Body of pancreas (tissue), 4 donors: ENCODE measurements at regions not wholly inside any gene's neighbourhood (a gene's known extent, or its start where the extent isn't known, plus 50 kb on each side); places are given as distances from the start of the nearest gene placed in this dataset.

ENCODE experiments used
- ATAC-seq: fragments of 150-250 bp; one replicate; pipeline ENCODE4 v1.9.1; 2016
- DNase-seq, 4 donors: peaks; one replicate each; pipeline ENCODE4 v3.0.0-alpha.2; 2019
- H3K27ac ChIP-seq, 4 donors: fragments of 200-600 bp; sonication (generic); 1 replicate in 3 of 4; 2 replicates in 1 of 4; pipeline versions ENCODE4 v1.5.1 to v1.6.1; 2016 to 2019; ENCODE audit warnings: mild to moderate bottlenecking in 1 of 4, mixed read lengths in 1 of 4, moderate library complexity in 1 of 4
- H3K27me3 ChIP-seq, 2 donors: fragments of 200-600 bp; sonication (generic); one replicate each; pipeline ENCODE4 v1.6.0; 2016; ENCODE audit warnings: mild to moderate bottlenecking in 1 of 2
- H3K36me3 ChIP-seq, 2 donors: fragments of 200-600 bp; sonication (generic); replicated peaks in 1 of 2; 2 replicates each; pipeline ENCODE4 v1.5.1; 2016; ENCODE audit warnings: low read depth in 2 of 2; ENCODE audit not compliant: insufficient read depth in 1 of 2
- H3K4me1 ChIP-seq: fragments of 200-600 bp; sonication (generic); one replicate; pipeline ENCODE4 v1.6.0; 2016
- H3K4me3 ChIP-seq, 2 donors: fragments of 200-600 bp; sonication (generic); 1 replicate in 1 of 2; 2 replicates in 1 of 2; pipeline ENCODE4 v1.5.1; 2016 to 2019
- H3K9me3 ChIP-seq, 3 donors: fragments of 200-600 bp; sonication (generic); 1 replicate in 2 of 3; 2 replicates in 1 of 3; pipeline ENCODE4 v1.5.1; 2016
- POLR2A ChIP-seq, 3 donors: fragments of 450-650 bp; IDR thresholded peaks; one replicate each; pipeline ENCODE4 v1.6.1; 2016; ENCODE audit warnings: antibody characterized with exemption in 3 of 3, mild to moderate bottlenecking in 2 of 3
- WGBS, 2 donors: methylation state at CpG; one replicate each; pipeline ENCODE4 v1.1.5; 2017; 5-methylcytosine and 5-hydroxymethylcytosine counted together
- intact Hi-C: fragments of 100-400 bp; cut with DNase I; formaldehyde crosslinking; loops from one replicate; pipeline ENCODE4 v1.15.1; 2023
- TF ChIP-seq, protein P1 (sequence below), 7 experiments: fragments of 450-650 bp in 4 of 7; fragments of 200-600 bp in 3 of 7; sonication (generic) in 3 of 7; IDR thresholded peaks; one replicate each; pipeline ENCODE4 v1.5.1; 2016 to 2019; ENCODE audit warnings: antibody characterized with exemption in 7 of 7

DNA sequence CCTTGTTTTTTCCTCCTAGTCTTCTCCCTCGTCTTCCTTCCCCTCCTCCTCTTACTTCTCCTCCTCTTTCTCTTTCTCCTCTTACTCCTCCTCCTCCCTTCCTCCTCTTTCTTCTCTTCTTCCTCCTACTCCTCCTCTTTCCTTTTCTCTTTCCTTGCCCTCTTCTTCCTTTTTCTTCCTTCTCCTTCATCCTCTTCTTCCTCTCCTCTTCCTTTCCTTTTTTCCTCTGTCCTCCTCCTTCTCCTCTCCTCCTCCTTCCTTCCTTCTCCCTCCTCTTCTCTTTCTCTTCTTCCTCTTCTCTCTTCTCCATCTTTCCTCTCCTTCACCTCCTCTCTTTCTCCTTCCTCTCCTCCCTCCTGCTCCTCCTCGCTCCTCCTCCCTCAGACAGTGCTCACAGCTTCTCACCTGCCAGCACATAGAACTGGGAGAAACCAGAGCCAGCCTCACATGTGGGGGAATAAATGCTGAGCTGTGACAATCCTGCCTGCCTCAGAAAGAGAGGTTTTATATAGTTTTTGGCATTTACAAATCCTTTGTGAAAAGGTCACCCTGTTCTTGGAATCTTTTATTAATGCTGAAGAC, 84.3 kb upstream of the NLRP1 start:
- Histone ChIP-seq H3K4me3 (no peak overlapping the region), H3K27me3 (no peaks in the 10 kb centered on the region), H3K9me3 (no peaks in the 10 kb centered on the region), H3K36me3 (no peaks in the 10 kb centered on the region), H3K27ac (no peak overlapping the region), H3K4me1 (no peaks in the 10 kb centered on the region)
- ATAC-seq (no peak), DNase-seq (no peak)
- WGBS, 2 donors: 38 to 46% methylated on average over 2 of the region's 2 CpGs
- intact Hi-C loops: no loop called here
- no peak for TF ChIP-seq POLR2A (IDR thresholded peaks at IDR 0.05)
- TF ChIP-seq, protein P1, sequence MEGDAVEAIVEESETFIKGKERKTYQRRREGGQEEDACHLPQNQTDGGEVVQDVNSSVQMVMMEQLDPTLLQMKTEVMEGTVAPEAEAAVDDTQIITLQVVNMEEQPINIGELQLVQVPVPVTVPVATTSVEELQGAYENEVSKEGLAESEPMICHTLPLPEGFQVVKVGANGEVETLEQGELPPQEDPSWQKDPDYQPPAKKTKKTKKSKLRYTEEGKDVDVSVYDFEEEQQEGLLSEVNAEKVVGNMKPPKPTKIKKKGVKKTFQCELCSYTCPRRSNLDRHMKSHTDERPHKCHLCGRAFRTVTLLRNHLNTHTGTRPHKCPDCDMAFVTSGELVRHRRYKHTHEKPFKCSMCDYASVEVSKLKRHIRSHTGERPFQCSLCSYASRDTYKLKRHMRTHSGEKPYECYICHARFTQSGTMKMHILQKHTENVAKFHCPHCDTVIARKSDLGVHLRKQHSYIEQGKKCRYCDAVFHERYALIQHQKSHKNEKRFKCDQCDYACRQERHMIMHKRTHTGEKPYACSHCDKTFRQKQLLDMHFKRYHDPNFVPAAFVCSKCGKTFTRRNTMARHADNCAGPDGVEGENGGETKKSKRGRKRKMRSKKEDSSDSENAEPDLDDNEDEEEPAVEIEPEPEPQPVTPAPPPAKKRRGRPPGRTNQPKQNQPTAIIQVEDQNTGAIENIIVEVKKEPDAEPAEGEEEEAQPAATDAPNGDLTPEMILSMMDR (IDR thresholded peaks at IDR 0.05): no peak

DNA sequence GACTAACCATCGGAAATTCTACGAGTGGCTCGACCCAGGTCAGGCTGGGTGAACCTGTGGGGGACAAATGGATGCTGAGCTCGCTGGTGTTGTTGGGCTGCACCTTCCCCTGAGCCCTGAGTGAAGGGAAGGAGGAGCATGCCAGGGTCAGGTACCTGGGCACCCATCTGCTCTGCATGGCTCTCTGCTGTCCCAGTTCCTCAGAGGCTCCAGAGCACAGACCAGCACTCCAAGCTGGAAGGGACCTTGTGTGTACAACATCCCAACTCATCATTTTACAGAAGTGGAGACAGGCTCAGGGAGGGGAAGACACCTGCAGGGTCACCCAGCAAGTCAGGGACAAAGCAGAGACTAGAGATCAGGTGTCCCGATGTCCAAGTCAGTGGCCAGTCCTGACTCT, 84.9 kb upstream of the NLRP1 start:
- no peak for ATAC-seq
- intact Hi-C loops: no loop called here

DNA sequence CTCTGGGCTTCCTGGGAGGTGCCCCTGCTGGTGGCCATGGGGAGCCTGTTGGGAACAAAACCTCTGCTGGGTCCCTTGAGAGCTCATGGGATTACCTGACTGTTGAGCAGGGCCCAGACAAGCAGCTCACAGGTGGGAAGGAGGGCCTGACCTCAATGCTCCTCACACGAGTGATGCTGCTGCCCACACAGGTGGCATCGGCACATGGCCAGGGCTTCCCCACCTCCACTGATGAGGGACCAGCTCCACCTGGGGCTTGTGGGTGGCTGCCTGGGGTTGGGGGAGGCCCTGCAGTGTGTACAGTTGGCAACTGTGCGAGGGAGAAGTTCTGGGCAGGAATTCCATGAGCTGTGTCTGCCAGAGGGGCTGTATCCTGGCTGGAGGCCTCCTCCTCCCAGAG, 87.8 kb upstream of the NLRP1 start:
- ATAC-seq (no peak), DNase-seq (no peak)
- intact Hi-C loops: loop anchor here (10.0 kb wide), 1 partner anchor 57 kb away; no protein-coding TSS in a partner anchor
- H3K27ac ChIP-seq: no peak overlapping the region
- TF ChIP-seq, protein P1 (IDR thresholded peaks at IDR 0.05): no peak
- no peak for TF ChIP-seq POLR2A (IDR thresholded peaks at IDR 0.05)
- no peaks in the 10 kb centered on the region for H3K27me3 ChIP-seq
- H3K9me3 ChIP-seq: no peaks in the 10 kb centered on the region
- no peaks in the 10 kb centered on the region for H3K36me3 ChIP-seq
- H3K4me1 ChIP-seq: no peaks in the 10 kb centered on the region
- WGBS, 2 donors: 71% methylated on average over 3 of the region's 3 CpGs; no CpG with 5 or more reads in 1 of the 2 donors
- no peak overlapping the region for H3K4me3 ChIP-seq

More for the DNA sequence above, 84.9 kb upstream of the NLRP1 start:
- no peak for DNase-seq
- no peak overlapping the region for H3K4me3 ChIP-seq
- TF ChIP-seq, protein P1 (IDR thresholded peaks at IDR 0.05): no peak
- no peak for TF ChIP-seq POLR2A (IDR thresholded peaks at IDR 0.05)
- WGBS, 2 donors: 44 to 56% methylated on average over 4 to 5 of the region's 5 CpGs
- no peaks in the 10 kb centered on the region for H3K36me3 ChIP-seq
- H3K27ac ChIP-seq: no peak overlapping the region
- H3K4me1 ChIP-seq: no peaks in the 10 kb centered on the region
- no peaks in the 10 kb centered on the region for H3K9me3 ChIP-seq
- H3K27me3 ChIP-seq: no peaks in the 10 kb centered on the region

DNA sequence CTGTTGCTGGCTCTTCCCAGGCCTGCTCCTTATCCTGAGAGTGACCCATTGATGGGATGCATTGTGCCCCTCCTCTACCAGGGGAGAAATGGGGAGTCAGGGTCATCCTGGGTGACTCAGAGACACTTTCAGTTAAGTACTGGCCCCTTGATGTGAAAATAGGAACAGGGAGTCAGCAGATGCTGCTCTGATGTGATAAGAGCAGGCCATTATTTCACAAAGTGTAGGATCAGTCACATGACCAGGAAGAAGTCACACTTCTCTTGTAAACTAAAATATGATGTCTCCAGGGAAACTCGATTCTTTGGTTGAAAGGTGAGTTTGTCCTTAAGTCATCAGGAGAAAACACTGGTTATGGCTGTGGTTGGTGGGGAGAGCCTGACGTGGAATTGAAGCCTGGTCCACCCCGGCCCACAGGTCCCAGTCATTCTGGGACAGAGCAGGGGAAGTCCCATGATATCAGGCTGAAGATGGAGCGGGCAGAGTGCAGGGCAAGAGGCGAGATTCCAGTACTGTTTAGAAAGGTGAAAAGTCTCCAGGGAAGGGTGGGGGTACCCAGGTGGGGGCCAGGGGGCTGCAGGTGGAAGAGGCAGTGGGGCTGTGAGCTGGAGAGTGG, 88.6 kb upstream of the NLRP1 start:
- H3K9me3 ChIP-seq: no peaks in the 10 kb centered on the region
- 57% methylated on average over 5 of the region's 5 CpGs for WGBS, 2 donors
- H3K36me3 ChIP-seq: no peaks in the 10 kb centered on the region
- H3K27me3 ChIP-seq: no peaks in the 10 kb centered on the region
- intact Hi-C loops: loop anchor here (10.0 kb wide), 1 partner anchor 58 kb away; no protein-coding TSS in a partner anchor
- DNase-seq: no peak
- H3K4me3 ChIP-seq: no peak overlapping the region
- no peak overlapping the region for H3K27ac ChIP-seq
- H3K4me1 ChIP-seq: no peaks in the 10 kb centered on the region
- no peak for ATAC-seq
- TF ChIP-seq, protein P1 (IDR thresholded peaks at IDR 0.05): no peak
- TF ChIP-seq POLR2A (IDR thresholded peaks at IDR 0.05): no peak
